ENCODE measurements at regions not wholly inside any gene's neighbourhood (a gene's known extent, or its start where the extent isn't known, plus 50 kb on each side); places are given as distances from the start of the nearest gene placed in this dataset.

GRCh38 chr5:126046318-126046717 lies 376.9 kb upstream of the GRAMD2B start:
- no peak for TF ChIP-seq POLR2A (IDR thresholded peaks at IDR 0.05)
- TF ChIP-seq CTCF (IDR thresholded peaks at IDR 0.05) = no peak
- no peak for TF ChIP-seq POLR2AphosphoS5 (IDR thresholded peaks at IDR 0.05)
- no peak for TF ChIP-seq EP300 (IDR thresholded peaks at IDR 0.05; ENCODE audit: low read depth)
